Upper lobe of left lung (tissue), 4 donors: ENCODE measurements at regions not wholly inside any gene's neighbourhood (a gene's known extent, or its start where the extent isn't known, plus 50 kb on each side); places are given as distances from the start of the nearest gene placed in this dataset.

Experiments
- EP300 ChIP-seq, 4 donors: sonication (generic); formaldehyde crosslinking; IDR thresholded peaks; one replicate each; pipeline ENCODE4 v1.5.1; 2017; ENCODE audit warnings: antibody characterized with exemption in 4 of 4, control low read depth in 2 of 4
- POLR2A ChIP-seq, 4 donors: fragments of 450-650 bp; IDR thresholded peaks; one replicate each; pipeline ENCODE4 v1.5.1; 2016 to 2017; ENCODE audit warnings: antibody characterized with exemption in 4 of 4, mild to moderate bottlenecking in 2 of 4
- POLR2AphosphoS5 ChIP-seq, 2 donors: sonication (generic); formaldehyde crosslinking; IDR thresholded peaks; one replicate each; pipeline ENCODE4 v1.5.1; 2017; ENCODE audit warnings: antibody characterized with exemption in 2 of 2
- TF ChIP-seq, protein P1 (sequence below), 6 experiments: fragments of 450-650 bp in 4 of 6; fragments of 200-600 bp in 2 of 6; sonication (generic) in 2 of 6; IDR thresholded peaks; one replicate each; pipeline ENCODE4 v1.5.1; 2016 to 2019; ENCODE audit warnings: antibody characterized with exemption in 6 of 6

DNA sequence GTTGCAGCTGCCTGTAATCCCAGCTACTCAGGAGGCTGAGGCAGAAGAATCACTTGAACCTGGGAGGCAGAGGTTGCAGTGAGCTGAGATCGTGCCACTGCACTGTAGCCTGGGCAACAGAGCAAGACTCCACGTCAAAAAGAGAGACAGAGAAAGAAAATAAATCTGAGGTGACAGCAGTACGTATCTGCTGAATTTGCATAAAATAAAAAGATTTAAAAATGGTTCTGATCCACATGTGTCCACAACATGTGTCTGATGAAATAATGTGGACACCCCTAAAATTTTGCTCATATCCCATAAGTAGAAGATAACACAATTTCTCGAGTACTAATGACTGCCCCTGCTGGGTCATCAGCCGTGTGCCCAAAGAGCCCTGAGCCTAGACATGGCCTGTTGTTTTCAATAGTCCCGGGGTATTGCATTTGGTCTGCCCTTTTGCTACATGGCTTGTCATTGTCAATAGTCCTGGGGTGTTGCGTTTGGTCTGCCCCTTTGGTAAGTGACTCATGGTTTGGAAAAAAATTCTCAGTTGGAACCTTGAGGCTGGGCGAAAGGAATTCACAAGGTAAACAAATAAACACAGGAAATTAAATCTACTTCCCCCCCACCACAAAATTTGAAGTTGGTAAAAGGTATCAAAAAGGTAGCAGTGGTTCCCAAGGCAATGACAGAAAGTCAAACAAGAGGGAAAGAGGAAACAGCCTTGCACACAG lies 434.6 kb upstream of the MAF start:
- TF ChIP-seq, protein P1, sequence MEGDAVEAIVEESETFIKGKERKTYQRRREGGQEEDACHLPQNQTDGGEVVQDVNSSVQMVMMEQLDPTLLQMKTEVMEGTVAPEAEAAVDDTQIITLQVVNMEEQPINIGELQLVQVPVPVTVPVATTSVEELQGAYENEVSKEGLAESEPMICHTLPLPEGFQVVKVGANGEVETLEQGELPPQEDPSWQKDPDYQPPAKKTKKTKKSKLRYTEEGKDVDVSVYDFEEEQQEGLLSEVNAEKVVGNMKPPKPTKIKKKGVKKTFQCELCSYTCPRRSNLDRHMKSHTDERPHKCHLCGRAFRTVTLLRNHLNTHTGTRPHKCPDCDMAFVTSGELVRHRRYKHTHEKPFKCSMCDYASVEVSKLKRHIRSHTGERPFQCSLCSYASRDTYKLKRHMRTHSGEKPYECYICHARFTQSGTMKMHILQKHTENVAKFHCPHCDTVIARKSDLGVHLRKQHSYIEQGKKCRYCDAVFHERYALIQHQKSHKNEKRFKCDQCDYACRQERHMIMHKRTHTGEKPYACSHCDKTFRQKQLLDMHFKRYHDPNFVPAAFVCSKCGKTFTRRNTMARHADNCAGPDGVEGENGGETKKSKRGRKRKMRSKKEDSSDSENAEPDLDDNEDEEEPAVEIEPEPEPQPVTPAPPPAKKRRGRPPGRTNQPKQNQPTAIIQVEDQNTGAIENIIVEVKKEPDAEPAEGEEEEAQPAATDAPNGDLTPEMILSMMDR (IDR thresholded peaks at IDR 0.05), result no peak
- TF ChIP-seq EP300 (IDR thresholded peaks at IDR 0.05) (no peak), POLR2AphosphoS5 (IDR thresholded peaks at IDR 0.05) (no peak), POLR2A (IDR thresholded peaks at IDR 0.05) (no peak)
